ENCODE measurements at regions not wholly inside any gene's neighbourhood (a gene's known extent, or its start where the extent isn't known, plus 50 kb on each side); places are given as distances from the start of the nearest gene placed in this dataset.

DNA sequence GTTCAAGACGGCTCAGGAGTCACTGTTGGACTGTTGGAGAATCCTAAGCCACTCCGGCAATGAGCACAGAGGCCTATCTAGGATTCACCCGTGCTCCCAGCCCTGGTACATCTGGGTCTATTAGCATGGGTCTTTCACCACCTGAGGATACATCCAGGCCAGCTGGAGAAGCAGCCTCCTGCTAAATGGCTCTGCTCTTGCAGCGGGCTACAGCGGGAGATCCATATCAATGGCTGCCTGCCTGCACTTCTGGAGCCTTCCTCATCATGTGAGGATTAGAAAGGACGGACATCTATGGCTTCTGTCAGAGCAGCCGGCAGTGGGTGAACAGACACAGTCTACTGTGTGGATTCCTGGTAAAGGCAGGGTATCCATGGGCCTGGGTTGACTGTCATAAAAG is 357.4 kb downstream of the MLLT3 start:
- Histone ChIP-seq H3K9ac (ENCODE audit: extremely low read depth, low read length, poor library complexity, severe bottlenecking) (no peak overlapping the region), H3K27me3 (ENCODE audit: control insufficient read depth, insufficient read depth, low read length, poor library complexity, severe bottlenecking) (no peaks in the 10 kb centered on the region), H3K4me1 (ENCODE audit: control insufficient read depth, insufficient read depth, low read length) (peaks cover 12% of the 10 kb centered on the region), H3K9me3 (ENCODE audit: control insufficient read depth, low read length) (peaks cover 34% of the 10 kb centered on the region), H3K4me3 (ENCODE audit: low read length) (no peak overlapping the region), H3K36me3 (ENCODE audit: control insufficient read depth, insufficient read depth, low read length) (no peaks in the 10 kb centered on the region), H3K27ac (ENCODE audit: low read depth, low read length) (no peak overlapping the region)
- Mint-ChIP-seq H3K9me3 (peaks cover 50% of the 10 kb centered on the region), H3K4me1 (no peaks in the 10 kb centered on the region), H3K36me3 (ENCODE audit: low read depth) (peaks cover 5% of the 10 kb centered on the region), H3K27me3 (ENCODE audit: insufficient read depth) (no peaks in the 10 kb centered on the region), H3K4me3 (no peak overlapping the region), H3K27ac (no peak overlapping the region)
- no peak for DNase-seq
- WGBS, 2 experiments (ENCODE audit: insufficient coverage in 1 of 2, insufficient read length in 1 of 2): 87 to 93% methylated on average over 3 to 7 of the region's 7 CpGs
- TF ChIP-seq, protein P1, sequence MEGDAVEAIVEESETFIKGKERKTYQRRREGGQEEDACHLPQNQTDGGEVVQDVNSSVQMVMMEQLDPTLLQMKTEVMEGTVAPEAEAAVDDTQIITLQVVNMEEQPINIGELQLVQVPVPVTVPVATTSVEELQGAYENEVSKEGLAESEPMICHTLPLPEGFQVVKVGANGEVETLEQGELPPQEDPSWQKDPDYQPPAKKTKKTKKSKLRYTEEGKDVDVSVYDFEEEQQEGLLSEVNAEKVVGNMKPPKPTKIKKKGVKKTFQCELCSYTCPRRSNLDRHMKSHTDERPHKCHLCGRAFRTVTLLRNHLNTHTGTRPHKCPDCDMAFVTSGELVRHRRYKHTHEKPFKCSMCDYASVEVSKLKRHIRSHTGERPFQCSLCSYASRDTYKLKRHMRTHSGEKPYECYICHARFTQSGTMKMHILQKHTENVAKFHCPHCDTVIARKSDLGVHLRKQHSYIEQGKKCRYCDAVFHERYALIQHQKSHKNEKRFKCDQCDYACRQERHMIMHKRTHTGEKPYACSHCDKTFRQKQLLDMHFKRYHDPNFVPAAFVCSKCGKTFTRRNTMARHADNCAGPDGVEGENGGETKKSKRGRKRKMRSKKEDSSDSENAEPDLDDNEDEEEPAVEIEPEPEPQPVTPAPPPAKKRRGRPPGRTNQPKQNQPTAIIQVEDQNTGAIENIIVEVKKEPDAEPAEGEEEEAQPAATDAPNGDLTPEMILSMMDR (conservative IDR thresholded peaks at IDR 0.05): no peak

DNA sequence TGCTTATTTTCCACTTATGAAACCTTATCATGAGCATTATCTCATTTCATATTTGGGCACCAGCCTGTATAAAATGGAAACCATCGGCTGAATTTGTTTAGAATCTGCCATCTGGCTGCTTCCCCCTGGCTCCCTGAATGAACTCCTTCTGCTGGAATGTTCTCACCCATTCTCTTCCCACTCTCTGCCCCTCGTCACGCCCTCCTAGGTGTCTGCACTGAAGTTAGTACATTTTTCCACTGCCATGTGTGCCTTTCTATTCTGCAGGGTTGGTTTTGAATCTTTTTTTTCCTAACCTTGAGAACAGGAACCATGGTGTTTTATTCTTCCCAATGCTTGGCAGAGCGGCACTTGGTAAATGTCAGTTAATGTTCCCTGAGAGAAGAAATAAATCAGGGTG is 359.7 kb downstream of the MLLT3 start:
- Histone ChIP-seq H3K27ac (ENCODE audit: low read depth, low read length) (no peak overlapping the region), H3K27me3 (ENCODE audit: control insufficient read depth, insufficient read depth, low read length, poor library complexity, severe bottlenecking) (no peaks in the 10 kb centered on the region), H3K9me3 (ENCODE audit: control insufficient read depth, low read length) (peaks cover 29% of the 10 kb centered on the region), H3K36me3 (ENCODE audit: control insufficient read depth, insufficient read depth, low read length) (no peaks in the 10 kb centered on the region), H3K4me1 (ENCODE audit: control insufficient read depth, insufficient read depth, low read length) (peaks cover 4% of the 10 kb centered on the region), H3K4me3 (ENCODE audit: low read length) (no peak overlapping the region), H3K9ac (ENCODE audit: extremely low read depth, low read length, poor library complexity, severe bottlenecking) (no peak overlapping the region)
- H3K9me3 Mint-ChIP-seq: peaks cover 32% of the 10 kb centered on the region
- H3K27me3 Mint-ChIP-seq (ENCODE audit: insufficient read depth): no peaks in the 10 kb centered on the region
- no peak overlapping the region for H3K4me3 Mint-ChIP-seq
- no peaks in the 10 kb centered on the region for H3K4me1 Mint-ChIP-seq
- WGBS, 2 experiments (ENCODE audit: insufficient coverage in 1 of 2, insufficient read length in 1 of 2): 88 to 96% methylated on average over 4 of the region's 4 CpGs
- no peak for DNase-seq
- TF ChIP-seq, protein P1 (conservative IDR thresholded peaks at IDR 0.05): no peak
- H3K36me3 Mint-ChIP-seq (ENCODE audit: low read depth): peaks cover 3% of the 10 kb centered on the region
- H3K27ac Mint-ChIP-seq: no peak overlapping the region

DNA sequence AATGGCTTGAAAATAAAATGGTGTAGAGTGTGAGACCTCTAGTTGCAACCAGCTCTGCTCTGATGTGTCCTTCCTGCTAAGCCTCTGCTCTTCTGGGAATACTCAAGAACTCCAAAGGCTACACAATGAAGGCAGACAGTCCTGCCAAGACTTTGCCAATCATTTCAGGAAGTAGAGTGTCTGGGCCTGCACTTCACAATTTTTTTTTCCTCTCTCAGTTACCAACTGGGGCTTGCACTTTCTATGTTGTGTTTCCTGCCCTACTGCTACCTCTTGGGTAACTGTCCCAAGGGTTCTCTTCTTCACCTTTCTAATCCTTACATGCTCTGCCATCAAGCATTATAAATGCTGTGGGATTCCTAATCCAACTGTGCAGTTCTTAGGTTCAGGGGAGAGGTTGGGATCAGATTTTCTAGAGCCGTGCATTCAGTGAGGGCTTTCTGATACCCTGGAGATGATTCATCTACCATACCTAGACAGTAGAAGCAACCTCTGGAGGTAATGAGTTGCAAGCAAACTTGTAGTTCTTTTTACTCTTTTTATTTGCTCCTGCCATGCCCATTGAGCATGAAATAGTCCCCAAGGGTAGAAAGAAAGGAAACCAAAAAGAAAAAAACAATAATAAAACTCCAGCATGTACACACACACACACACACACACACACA is 365.9 kb downstream of the MLLT3 start:
- 89 to 100% methylated on average over 1 of the region's 1 CpG for WGBS, 2 experiments (ENCODE audit: insufficient coverage in 1 of 2, insufficient read length in 1 of 2)
- Mint-ChIP-seq H3K9me3 (peaks cover 2% of the 10 kb centered on the region), H3K4me3 (no peak overlapping the region), H3K27me3 (ENCODE audit: insufficient read depth) (no peaks in the 10 kb centered on the region), H3K27ac (no peak overlapping the region), H3K4me1 (no peaks in the 10 kb centered on the region), H3K36me3 (ENCODE audit: low read depth) (no peaks in the 10 kb centered on the region)
- no peaks in the 10 kb centered on the region for H3K27me3 ChIP-seq (ENCODE audit: control insufficient read depth, insufficient read depth, low read length, poor library complexity, severe bottlenecking)
- H3K4me1 ChIP-seq (ENCODE audit: control insufficient read depth, insufficient read depth, low read length): no peaks in the 10 kb centered on the region
- TF ChIP-seq, protein P1 (conservative IDR thresholded peaks at IDR 0.05): no peak
- no peak overlapping the region for H3K9ac ChIP-seq (ENCODE audit: extremely low read depth, low read length, poor library complexity, severe bottlenecking)
- H3K9me3 ChIP-seq (ENCODE audit: control insufficient read depth, low read length): no peaks in the 10 kb centered on the region
- no peak overlapping the region for H3K27ac ChIP-seq (ENCODE audit: low read depth, low read length)
- H3K4me3 ChIP-seq (ENCODE audit: low read length): no peak overlapping the region
- DNase-seq: no peak
- H3K36me3 ChIP-seq (ENCODE audit: control insufficient read depth, insufficient read depth, low read length): no peaks in the 10 kb centered on the region

Measured in endodermal cell (in vitro differentiated cells).